Osteocyte (in vitro differentiated cells): ENCODE measurements at regions not wholly inside any gene's neighbourhood (a gene's known extent, or its start where the extent isn't known, plus 50 kb on each side); places are given as distances from the start of the nearest gene placed in this dataset.

Experiments used
- DNase-seq: peaks from one replicate; pipeline ENCODE4 v3.0.0; 2021; ENCODE audit warnings: mixed read lengths; ENCODE audit not compliant: unreplicated experiment; ENCODE audit errors: extremely low spot score
- H3K27ac Mint-ChIP-seq: one replicate; pipeline ENCODE4 v1.8.0; 2021; ENCODE audit warnings: mild to moderate bottlenecking, mixed read lengths; ENCODE audit not compliant: unreplicated experiment
- H3K27me3 Mint-ChIP-seq: one replicate; pipeline ENCODE4 v1.8.0; 2021; ENCODE audit warnings: mixed read lengths; ENCODE audit not compliant: unreplicated experiment
- H3K36me3 Mint-ChIP-seq: one replicate; pipeline ENCODE4 v1.8.0; 2021; ENCODE audit warnings: mixed read lengths; ENCODE audit not compliant: unreplicated experiment
- H3K4me1 Mint-ChIP-seq: one replicate; pipeline ENCODE4 v1.8.0; 2021; ENCODE audit warnings: mixed read lengths; ENCODE audit not compliant: unreplicated experiment
- H3K4me3 Mint-ChIP-seq: one replicate; pipeline ENCODE4 v1.8.0; 2021; ENCODE audit warnings: mild to moderate bottlenecking, moderate library complexity, mixed read lengths; ENCODE audit not compliant: unreplicated experiment
- H3K9me3 Mint-ChIP-seq: one replicate; pipeline ENCODE4 v1.8.0; 2021; ENCODE audit warnings: mixed read lengths; ENCODE audit not compliant: unreplicated experiment
- TF ChIP-seq, protein P1 (sequence below): fragments of 200-600 bp; sonication (generic); IDR thresholded peaks from 2 replicates; pipeline ENCODE4 v1.5.0; 2021; ENCODE audit warnings: antibody characterized with exemption, mild to moderate bottlenecking, moderate library complexity

GRCh38 chr9:99533421-99533820 lies 288.3 kb upstream of the NR4A3 start:
- Mint-ChIP-seq H3K4me1 (no peaks in the 10 kb centered on the region), H3K4me3 (no peak overlapping the region), H3K36me3 (no peaks in the 10 kb centered on the region), H3K27me3 (peaks cover 18% of the 10 kb centered on the region), H3K27ac (no peak overlapping the region), H3K9me3 (no peaks in the 10 kb centered on the region)
- no peak for DNase-seq
- TF ChIP-seq, protein P1, sequence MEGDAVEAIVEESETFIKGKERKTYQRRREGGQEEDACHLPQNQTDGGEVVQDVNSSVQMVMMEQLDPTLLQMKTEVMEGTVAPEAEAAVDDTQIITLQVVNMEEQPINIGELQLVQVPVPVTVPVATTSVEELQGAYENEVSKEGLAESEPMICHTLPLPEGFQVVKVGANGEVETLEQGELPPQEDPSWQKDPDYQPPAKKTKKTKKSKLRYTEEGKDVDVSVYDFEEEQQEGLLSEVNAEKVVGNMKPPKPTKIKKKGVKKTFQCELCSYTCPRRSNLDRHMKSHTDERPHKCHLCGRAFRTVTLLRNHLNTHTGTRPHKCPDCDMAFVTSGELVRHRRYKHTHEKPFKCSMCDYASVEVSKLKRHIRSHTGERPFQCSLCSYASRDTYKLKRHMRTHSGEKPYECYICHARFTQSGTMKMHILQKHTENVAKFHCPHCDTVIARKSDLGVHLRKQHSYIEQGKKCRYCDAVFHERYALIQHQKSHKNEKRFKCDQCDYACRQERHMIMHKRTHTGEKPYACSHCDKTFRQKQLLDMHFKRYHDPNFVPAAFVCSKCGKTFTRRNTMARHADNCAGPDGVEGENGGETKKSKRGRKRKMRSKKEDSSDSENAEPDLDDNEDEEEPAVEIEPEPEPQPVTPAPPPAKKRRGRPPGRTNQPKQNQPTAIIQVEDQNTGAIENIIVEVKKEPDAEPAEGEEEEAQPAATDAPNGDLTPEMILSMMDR: no peak

DNA sequence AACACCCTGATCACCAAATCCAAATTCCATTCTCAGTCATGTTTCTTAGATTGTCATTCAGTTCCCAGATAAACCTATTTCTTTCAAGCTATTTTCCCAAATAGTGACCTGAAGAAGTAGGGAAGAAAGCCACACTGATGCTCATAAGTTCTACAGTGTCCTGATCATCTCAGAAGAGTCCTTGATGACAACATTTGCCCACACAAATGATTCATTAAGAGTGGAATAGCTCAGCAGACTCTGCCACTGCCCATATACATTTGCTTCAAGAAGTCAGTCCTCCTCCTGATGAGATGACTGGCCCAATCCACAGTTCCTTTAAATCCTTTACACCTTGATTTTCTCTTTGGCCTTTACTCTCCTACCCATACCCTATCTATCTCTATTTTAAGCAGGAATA lies 283.7 kb upstream of the NR4A3 start:
- TF ChIP-seq, protein P1: no peak
- H3K36me3 Mint-ChIP-seq: no peaks in the 10 kb centered on the region
- peaks cover 20% of the 10 kb centered on the region for H3K27me3 Mint-ChIP-seq
- H3K4me3 Mint-ChIP-seq: no peak overlapping the region
- H3K4me1 Mint-ChIP-seq: no peaks in the 10 kb centered on the region
- no peak for DNase-seq
- no peaks in the 10 kb centered on the region for H3K9me3 Mint-ChIP-seq
- no peak overlapping the region for H3K27ac Mint-ChIP-seq

DNA sequence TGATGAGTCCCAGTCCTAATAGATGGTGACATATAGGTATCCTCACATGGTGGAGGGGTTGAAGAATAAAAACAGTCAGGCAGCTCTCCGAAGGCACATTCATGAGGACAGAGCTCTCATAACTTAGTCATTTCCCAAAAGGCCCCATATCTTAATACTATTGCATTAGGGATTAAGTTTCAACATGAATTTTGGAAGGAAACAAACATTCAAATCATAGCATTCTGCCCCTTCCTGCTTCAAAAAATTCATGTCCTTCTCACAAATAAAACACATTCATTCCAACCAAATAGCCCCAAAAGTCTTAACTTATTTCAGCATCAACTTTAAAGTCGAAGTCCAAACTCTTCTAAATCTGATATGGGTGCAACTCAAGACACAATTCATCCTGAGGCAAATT lies 277.2 kb upstream of the NR4A3 start:
- no peak for DNase-seq

DNA sequence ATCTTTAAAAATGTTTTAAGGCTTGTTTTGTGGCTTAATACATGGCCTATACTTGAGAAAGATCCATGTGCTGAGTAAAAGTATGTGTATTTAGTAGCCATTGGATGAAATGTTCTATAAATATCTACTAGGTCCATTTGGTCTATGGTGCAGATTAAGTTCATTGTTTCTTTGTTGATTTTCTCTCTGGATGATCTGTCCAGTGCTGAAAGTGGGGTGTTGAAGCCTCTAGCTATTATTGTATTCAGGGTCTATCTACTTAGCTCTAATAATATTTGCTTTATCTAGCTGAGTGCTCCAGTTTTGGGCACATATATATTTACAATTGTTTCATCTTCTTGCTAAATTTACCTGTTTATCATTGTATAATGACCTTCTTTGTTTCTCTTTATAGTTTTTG lies 272.2 kb upstream of the NR4A3 start:
- Mint-ChIP-seq H3K36me3 (peaks cover 2% of the 10 kb centered on the region), H3K4me1 (peaks cover 10% of the 10 kb centered on the region), H3K27me3 (peaks cover 38% of the 10 kb centered on the region), H3K9me3 (peaks cover 25% of the 10 kb centered on the region), H3K4me3 (no peak overlapping the region), H3K27ac (no peak overlapping the region)
- no peak for DNase-seq
- TF ChIP-seq, protein P1: no peak

More for the DNA sequence above, 277.2 kb upstream of the NR4A3 start:
- Mint-ChIP-seq H3K4me3 (no peak overlapping the region), H3K27me3 (peaks cover 37% of the 10 kb centered on the region), H3K36me3 (no peaks in the 10 kb centered on the region), H3K9me3 (peaks cover 6% of the 10 kb centered on the region), H3K27ac (no peak overlapping the region), H3K4me1 (peaks cover 5% of the 10 kb centered on the region)
- TF ChIP-seq, protein P1: no peak

GRCh38 chr9:99555792-99556191 lies 265.9 kb upstream of the NR4A3 start:
- Mint-ChIP-seq H3K4me3 (no peak overlapping the region), H3K27ac (no peak overlapping the region), H3K27me3 (peaks cover 14% of the 10 kb centered on the region), H3K4me1 (peaks cover 5% of the 10 kb centered on the region), H3K9me3 (peaks cover 16% of the 10 kb centered on the region), H3K36me3 (peaks cover 2% of the 10 kb centered on the region)
- no peak for DNase-seq
- TF ChIP-seq, protein P1: no peak
